ENCODE measurements at regions not wholly inside any gene's neighbourhood (a gene's known extent, or its start where the extent isn't known, plus 50 kb on each side); places are given as distances from the start of the nearest gene placed in this dataset.

- no peak overlapping the region for H3K27ac Mint-ChIP-seq (ENCODE audit: unreplicated experiment)
- H3K27me3 Mint-ChIP-seq (ENCODE audit: insufficient read depth, unreplicated experiment) = peaks cover 3% of the 10 kb centered on the region
- CTCF ChIA-PET = no interaction called here
- no peaks in the 10 kb centered on the region for H3K27me3 ChIP-seq (replicated peaks; ENCODE audit: control insufficient read depth, insufficient read depth, low read length)
- no peaks in the 10 kb centered on the region for H3K4me1 ChIP-seq
- no peaks in the 10 kb centered on the region for H3K9me3 ChIP-seq
- H3K4me3 ChIP-seq (ENCODE audit: low read depth, low read length) = no peak overlapping the region
- BruUV-seq (replicated peaks) = no TSS peak
- no peaks in the 10 kb centered on the region for H3K9me3 Mint-ChIP-seq (ENCODE audit: unreplicated experiment)
- no peak overlapping the region for H3K4me3 Mint-ChIP-seq (ENCODE audit: unreplicated experiment)
- POLR2A ChIA-PET = no interaction called here
- no peaks in the 10 kb centered on the region for H3K4me1 Mint-ChIP-seq (ENCODE audit: low read depth, unreplicated experiment)
- TF ChIP-seq CTCF (IDR thresholded peaks at IDR 0.05; ENCODE audit: insufficient read depth in 1 of 2, low read depth in 1 of 2, low read length in 1 of 2, severe bottlenecking in 1 of 2, unreplicated experiment in 1 of 2) = no peak
- DNase-seq = no peak
- H3K36me3 ChIP-seq (ENCODE audit: control insufficient read depth, insufficient read depth, low read length) = no peaks in the 10 kb centered on the region
- intact Hi-C loops (cut with micrococcal nuclease; ENCODE audit: unreplicated experiment) = no loop called here
- H3K36me3 Mint-ChIP-seq (ENCODE audit: insufficient read depth, unreplicated experiment) = no peaks in the 10 kb centered on the region
These were observed 939.2 kb upstream of the CELF2 start for GRCh38 chr10:10078446-10078845.

- Histone ChIP-seq H3K9me3 (peaks cover 5% of the 10 kb centered on the region; the same call in 1 of the 2 replicates), H3K36me3 (ENCODE audit: control insufficient read depth, insufficient read depth, low read length) (no peaks in the 10 kb centered on the region), H3K27me3 (replicated peaks; ENCODE audit: control insufficient read depth, insufficient read depth, low read length) (no peaks in the 10 kb centered on the region), H3K4me1 (no peaks in the 10 kb centered on the region), H3K4me3 (ENCODE audit: low read depth, low read length) (no peak overlapping the region)
- Mint-ChIP-seq H3K36me3 (ENCODE audit: insufficient read depth, unreplicated experiment) (no peaks in the 10 kb centered on the region), H3K27ac (ENCODE audit: unreplicated experiment) (no peak overlapping the region), H3K4me1 (ENCODE audit: low read depth, unreplicated experiment) (no peaks in the 10 kb centered on the region), H3K4me3 (ENCODE audit: unreplicated experiment) (no peak overlapping the region), H3K9me3 (ENCODE audit: unreplicated experiment) (no peaks in the 10 kb centered on the region), H3K27me3 (ENCODE audit: insufficient read depth, unreplicated experiment) (no peaks in the 10 kb centered on the region)
- intact Hi-C loops (cut with micrococcal nuclease; ENCODE audit: unreplicated experiment) = no loop called here
- POLR2A ChIA-PET = no interaction called here
- no peak for DNase-seq
- no peak for TF ChIP-seq CTCF (IDR thresholded peaks at IDR 0.05; ENCODE audit: insufficient read depth in 1 of 2, low read depth in 1 of 2, low read length in 1 of 2, severe bottlenecking in 1 of 2, unreplicated experiment in 1 of 2)
- BruUV-seq (replicated peaks) = no TSS peak
- CTCF ChIA-PET = no interaction called here
These were observed 925.1 kb upstream of the CELF2 start for GRCh38 chr10:10092581-10092980.

GRCh38 chr10:10093021-10093420 lies 924.7 kb upstream of the CELF2 start:
- H3K36me3 Mint-ChIP-seq (ENCODE audit: insufficient read depth, unreplicated experiment) = no peaks in the 10 kb centered on the region
- no peak overlapping the region for H3K4me3 Mint-ChIP-seq (ENCODE audit: unreplicated experiment)
- H3K4me1 Mint-ChIP-seq (ENCODE audit: low read depth, unreplicated experiment) = no peaks in the 10 kb centered on the region
- intact Hi-C loops (cut with micrococcal nuclease; ENCODE audit: unreplicated experiment) = no loop called here
- no peaks in the 10 kb centered on the region for H3K27me3 Mint-ChIP-seq (ENCODE audit: insufficient read depth, unreplicated experiment)
- H3K27ac Mint-ChIP-seq (ENCODE audit: unreplicated experiment) = no peak overlapping the region
- Histone ChIP-seq H3K36me3 (ENCODE audit: control insufficient read depth, insufficient read depth, low read length) (no peaks in the 10 kb centered on the region), H3K27me3 (replicated peaks; ENCODE audit: control insufficient read depth, insufficient read depth, low read length) (no peaks in the 10 kb centered on the region), H3K4me3 (ENCODE audit: low read depth, low read length) (no peak overlapping the region), H3K4me1 (no peaks in the 10 kb centered on the region), H3K9me3 (peaks cover 5% of the 10 kb centered on the region; the same call in 1 of the 2 replicates)
- ChIA-PET POLR2A (no interaction called here), CTCF (no interaction called here)
- DNase-seq = no peak
- H3K9me3 Mint-ChIP-seq (ENCODE audit: unreplicated experiment) = no peaks in the 10 kb centered on the region
- no peak for TF ChIP-seq CTCF (IDR thresholded peaks at IDR 0.05; ENCODE audit: insufficient read depth in 1 of 2, low read depth in 1 of 2, low read length in 1 of 2, severe bottlenecking in 1 of 2, unreplicated experiment in 1 of 2)
- BruUV-seq (replicated peaks) = no TSS peak
